ENCODE measurements at regions not wholly inside any gene's neighbourhood (a gene's known extent, or its start where the extent isn't known, plus 50 kb on each side); places are given as distances from the start of the nearest gene placed in this dataset.

DNA sequence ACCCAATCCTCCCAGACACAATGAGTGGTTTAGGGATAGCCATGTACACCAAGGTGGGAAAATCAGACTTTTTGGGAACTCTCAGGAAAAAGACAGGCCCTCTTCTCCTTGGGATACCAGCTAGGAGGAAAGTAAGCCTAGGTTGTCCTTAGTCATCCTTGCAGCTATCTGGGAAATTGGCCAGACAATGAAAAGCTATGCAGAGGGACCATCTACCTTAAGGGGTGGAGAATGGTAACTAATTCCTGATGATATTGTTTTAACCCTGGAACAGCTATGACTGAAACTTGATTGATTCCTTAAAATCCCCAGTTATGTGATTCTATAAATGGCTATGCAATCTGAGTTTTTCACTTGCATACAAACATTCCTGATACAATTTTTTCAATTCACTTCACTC lies 88.9 kb upstream of the BNC2 start:
- no peak for DNase-seq
- Histone ChIP-seq H3K4me3 (ENCODE audit: low read length) (no peak overlapping the region), H3K36me3 (ENCODE audit: control insufficient read depth, insufficient read depth, low read length) (no peaks in the 10 kb centered on the region), H3K9me3 (ENCODE audit: control insufficient read depth, low read depth, low read length) (no peaks in the 10 kb centered on the region), H3K27ac (ENCODE audit: low read length) (no peak overlapping the region), H3K27me3 (ENCODE audit: control insufficient read depth, insufficient read depth, low read length) (no peaks in the 10 kb centered on the region), H3K4me1 (ENCODE audit: control insufficient read depth, insufficient read depth, low read length) (no peaks in the 10 kb centered on the region)

GRCh38 chr9:16954040-16954439 lies 83.6 kb upstream of the BNC2 start:
- Histone ChIP-seq H3K27ac (ENCODE audit: low read length) (no peak overlapping the region), H3K36me3 (ENCODE audit: control insufficient read depth, insufficient read depth, low read length) (no peaks in the 10 kb centered on the region), H3K9me3 (ENCODE audit: control insufficient read depth, low read depth, low read length) (no peaks in the 10 kb centered on the region), H3K4me3 (ENCODE audit: low read length) (no peak overlapping the region), H3K4me1 (ENCODE audit: control insufficient read depth, insufficient read depth, low read length) (no peaks in the 10 kb centered on the region), H3K27me3 (ENCODE audit: control insufficient read depth, insufficient read depth, low read length) (no peaks in the 10 kb centered on the region)
- DNase-seq = no peak
- WGBS (ENCODE audit: insufficient coverage, low lambda C conversion rate) = no CpG with 5 or more reads among the region's 2 CpGs

GRCh38 chr9:16951502-16951901 lies 81.0 kb upstream of the BNC2 start:
- no peaks in the 10 kb centered on the region for H3K4me1 ChIP-seq (ENCODE audit: control insufficient read depth, insufficient read depth, low read length)
- no peak overlapping the region for H3K27ac ChIP-seq (ENCODE audit: low read length)
- H3K27me3 ChIP-seq (ENCODE audit: control insufficient read depth, insufficient read depth, low read length) = no peaks in the 10 kb centered on the region
- H3K36me3 ChIP-seq (ENCODE audit: control insufficient read depth, insufficient read depth, low read length) = no peaks in the 10 kb centered on the region
- H3K4me3 ChIP-seq (ENCODE audit: low read length) = no peak overlapping the region
- DNase-seq = no peak
- no peaks in the 10 kb centered on the region for H3K9me3 ChIP-seq (ENCODE audit: control insufficient read depth, low read depth, low read length)
- WGBS (ENCODE audit: insufficient coverage, low lambda C conversion rate) = 80% methylated on average over 1 of the region's 2 CpGs

- Histone ChIP-seq H3K36me3 (ENCODE audit: control insufficient read depth, insufficient read depth, low read length) (no peaks in the 10 kb centered on the region), H3K9me3 (ENCODE audit: control insufficient read depth, low read depth, low read length) (no peaks in the 10 kb centered on the region), H3K27me3 (ENCODE audit: control insufficient read depth, insufficient read depth, low read length) (no peaks in the 10 kb centered on the region), H3K27ac (ENCODE audit: low read length) (no peak overlapping the region), H3K4me1 (ENCODE audit: control insufficient read depth, insufficient read depth, low read length) (no peaks in the 10 kb centered on the region), H3K4me3 (ENCODE audit: low read length) (no peak overlapping the region)
- no peak for DNase-seq
- 0% methylated on average over 1 of the region's 4 CpGs for WGBS (ENCODE audit: insufficient coverage, low lambda C conversion rate)
Observed at GRCh38 chr9:16950051-16950450, 79.6 kb upstream of the BNC2 start.

GRCh38 chr9:16930578-16930977 lies 60.1 kb upstream of the BNC2 start:
- Histone ChIP-seq H3K4me1 (ENCODE audit: control insufficient read depth, insufficient read depth, low read length) (no peaks in the 10 kb centered on the region), H3K36me3 (ENCODE audit: control insufficient read depth, insufficient read depth, low read length) (no peaks in the 10 kb centered on the region), H3K27me3 (ENCODE audit: control insufficient read depth, insufficient read depth, low read length) (no peaks in the 10 kb centered on the region), H3K4me3 (ENCODE audit: low read length) (no peak overlapping the region), H3K9me3 (ENCODE audit: control insufficient read depth, low read depth, low read length) (no peaks in the 10 kb centered on the region), H3K27ac (ENCODE audit: low read length) (no peak overlapping the region)
- no peak for DNase-seq
- WGBS (ENCODE audit: insufficient coverage, low lambda C conversion rate) = no CpG with 5 or more reads among the region's 2 CpGs

DNA sequence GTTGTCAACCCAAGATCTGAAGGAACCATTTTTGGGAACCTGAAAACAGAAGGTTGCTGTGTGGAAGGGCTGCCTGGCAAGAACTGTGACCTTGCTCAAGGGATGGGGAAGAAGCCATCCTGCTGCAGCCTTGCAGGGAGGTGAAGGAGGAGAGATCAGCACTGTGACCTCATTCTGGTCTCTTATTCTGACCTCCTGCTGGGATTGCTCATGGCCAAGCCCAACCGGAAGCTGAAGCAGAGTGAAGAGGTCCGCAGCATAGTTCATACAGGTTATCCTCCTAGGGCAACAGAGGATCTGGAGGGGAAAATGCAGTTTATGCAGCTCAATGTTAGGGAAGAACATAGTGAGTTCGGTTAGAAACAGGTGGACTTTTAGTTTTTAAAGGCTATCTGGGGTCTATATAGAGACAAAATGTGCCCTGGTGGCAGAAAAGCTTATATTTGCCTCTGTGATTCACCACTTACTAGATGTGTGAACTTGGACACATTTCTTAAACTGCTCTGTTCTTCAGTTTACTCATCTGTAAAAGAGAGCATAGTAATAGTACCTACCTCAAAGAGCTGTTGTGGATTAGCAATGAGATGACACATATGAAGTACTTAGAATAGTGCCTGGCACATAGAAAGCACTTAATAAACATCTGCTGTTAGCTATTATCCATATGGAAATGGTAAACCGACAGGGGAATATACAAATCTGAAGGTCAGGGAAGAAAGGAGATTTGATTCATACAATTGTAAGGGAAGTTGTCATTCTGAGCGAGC lies 57.9 kb upstream of the BNC2 start:
- WGBS (ENCODE audit: insufficient coverage, low lambda C conversion rate) = 90% methylated on average over 2 of the region's 5 CpGs

GRCh38 chr9:16925426-16925825 lies 55.0 kb upstream of the BNC2 start:
- Histone ChIP-seq H3K27ac (ENCODE audit: low read length) (no peak overlapping the region), H3K27me3 (ENCODE audit: control insufficient read depth, insufficient read depth, low read length) (no peaks in the 10 kb centered on the region), H3K4me3 (ENCODE audit: low read length) (no peak overlapping the region), H3K9me3 (ENCODE audit: control insufficient read depth, low read depth, low read length) (peaks cover 8% of the 10 kb centered on the region), H3K4me1 (ENCODE audit: control insufficient read depth, insufficient read depth, low read length) (no peaks in the 10 kb centered on the region), H3K36me3 (ENCODE audit: control insufficient read depth, insufficient read depth, low read length) (no peaks in the 10 kb centered on the region)
- no peak for DNase-seq
- no CpG with 5 or more reads among the region's 1 CpG for WGBS (ENCODE audit: insufficient coverage, low lambda C conversion rate)

More for the DNA sequence above, 57.9 kb upstream of the BNC2 start:
- Histone ChIP-seq H3K27me3 (ENCODE audit: control insufficient read depth, insufficient read depth, low read length) (no peaks in the 10 kb centered on the region), H3K4me1 (ENCODE audit: control insufficient read depth, insufficient read depth, low read length) (no peaks in the 10 kb centered on the region), H3K27ac (ENCODE audit: low read length) (no peak overlapping the region), H3K9me3 (ENCODE audit: control insufficient read depth, low read depth, low read length) (peaks cover 8% of the 10 kb centered on the region), H3K4me3 (ENCODE audit: low read length) (no peak overlapping the region), H3K36me3 (ENCODE audit: control insufficient read depth, insufficient read depth, low read length) (no peaks in the 10 kb centered on the region)
- no peak for DNase-seq

DNA sequence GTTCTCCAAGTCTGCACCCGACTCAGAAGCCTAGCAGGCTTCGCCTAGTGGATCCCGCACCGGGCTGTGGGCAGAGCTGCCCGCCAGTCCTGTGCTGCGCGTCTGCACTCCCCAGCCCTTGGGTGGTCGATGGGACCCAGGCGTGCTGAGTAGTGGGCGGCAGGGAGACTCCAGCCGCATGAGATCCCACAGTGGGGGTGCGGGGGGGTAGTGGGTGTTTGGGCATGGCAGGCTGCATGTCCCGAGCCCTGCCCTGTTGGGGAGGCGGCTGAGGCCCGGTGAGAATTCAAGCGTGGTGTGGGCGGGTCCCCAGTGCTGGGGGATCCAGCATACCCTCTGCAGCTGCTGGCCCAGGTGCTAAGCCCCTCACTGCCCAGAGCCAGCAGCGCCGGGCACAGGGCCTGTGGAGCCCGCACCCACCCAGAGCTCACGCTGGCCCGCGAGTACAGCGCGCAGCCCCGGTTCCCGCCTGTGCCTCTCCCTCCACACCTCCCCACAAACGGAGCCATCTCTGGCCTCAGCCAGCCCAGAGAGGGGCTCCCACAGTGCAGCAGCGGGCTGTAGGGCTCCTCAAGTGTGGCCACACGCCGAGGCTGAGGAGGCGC lies 53.9 kb upstream of the BNC2 start:
- peaks cover 8% of the 10 kb centered on the region for H3K9me3 ChIP-seq (ENCODE audit: control insufficient read depth, low read depth, low read length)
- WGBS (ENCODE audit: insufficient coverage, low lambda C conversion rate) = no CpG with 5 or more reads among the region's 32 CpGs
- DNase-seq = no peak
- H3K27ac ChIP-seq (ENCODE audit: low read length) = no peak overlapping the region
- H3K4me3 ChIP-seq (ENCODE audit: low read length) = no peak overlapping the region
- no peaks in the 10 kb centered on the region for H3K4me1 ChIP-seq (ENCODE audit: control insufficient read depth, insufficient read depth, low read length)
- H3K36me3 ChIP-seq (ENCODE audit: control insufficient read depth, insufficient read depth, low read length) = no peaks in the 10 kb centered on the region
- no peaks in the 10 kb centered on the region for H3K27me3 ChIP-seq (ENCODE audit: control insufficient read depth, insufficient read depth, low read length)

- Histone ChIP-seq H3K36me3 (ENCODE audit: control insufficient read depth, insufficient read depth, low read length) (no peaks in the 10 kb centered on the region), H3K4me3 (ENCODE audit: low read length) (no peak overlapping the region), H3K9me3 (ENCODE audit: control insufficient read depth, low read depth, low read length) (peaks cover 8% of the 10 kb centered on the region), H3K27ac (ENCODE audit: low read length) (peak overlapping the region; percentile 20), H3K27me3 (ENCODE audit: control insufficient read depth, insufficient read depth, low read length) (no peaks in the 10 kb centered on the region), H3K4me1 (ENCODE audit: control insufficient read depth, insufficient read depth, low read length) (no peaks in the 10 kb centered on the region)
- DNase-seq = peak in 1 of 2 donors; percentile 31
- WGBS (ENCODE audit: insufficient coverage, low lambda C conversion rate) = 0% methylated on average over 1 of the region's 3 CpGs
Observed at GRCh38 chr9:16921855-16922254, 51.4 kb upstream of the BNC2 start.
